GM12892 (cell line): ENCODE measurements at regions not wholly inside any gene's neighbourhood (a gene's known extent, or its start where the extent isn't known, plus 50 kb on each side); places are given as distances from the start of the nearest gene placed in this dataset.
"Not testable (repeated sequence)": the region's sequence is repeated elsewhere in the genome, so short reads cannot be mapped to it uniquely, and the experiment has no call there.

ENCODE experiments used
- DNase-seq: peaks from one replicate; pipeline ENCODE4 v3.0.0; 2011; ENCODE audit not compliant: insufficient read length
- FAIRE-seq: peaks from 2 replicates; lab custom pipeline; 2011; peaks lifted over from hg19 to GRCh38; lab: Jason Lieb, UNC
- POLR2A ChIP-seq: IDR thresholded peaks from 2 replicates; pipeline ENCODE4 v1.6.1; 2011; ENCODE audit warnings: low read depth, low read length, control low read depth
- POLR2AphosphoS5 ChIP-seq: IDR thresholded peaks from 2 replicates; pipeline ENCODE4 v1.6.1; 2011; ENCODE audit warnings: low read depth, low read length, control low read depth
- TAF1 ChIP-seq: IDR thresholded peaks from 2 replicates; pipeline ENCODE4 v1.6.1; 2011; ENCODE audit warnings: low read depth, mild to moderate bottlenecking, control low read depth, low read length, borderline replicate concordance

DNA sequence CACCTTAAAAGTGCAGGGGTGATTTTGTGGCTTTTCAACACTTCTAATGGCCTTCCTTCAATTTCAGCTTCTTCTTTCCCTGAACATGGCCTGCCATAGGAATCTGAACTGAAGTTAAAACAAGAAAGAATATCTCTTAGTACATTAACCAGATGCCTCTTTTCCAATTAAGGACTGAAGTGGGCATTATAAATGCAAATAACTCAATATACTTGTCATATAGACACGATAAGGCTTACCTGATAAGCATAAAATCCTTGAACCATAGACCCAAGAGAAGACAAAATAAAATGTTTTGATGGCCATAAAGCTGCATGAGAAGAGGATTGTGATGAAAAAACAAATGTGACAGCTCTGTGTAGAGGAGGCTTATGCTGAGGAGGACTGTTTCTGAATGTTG is 173.1 kb downstream of the MC4R start:
- DNase-seq (no peak), FAIRE-seq (peak; percentile 14)
- TF ChIP-seq POLR2AphosphoS5 (no peak), TAF1 (no peak), POLR2A (no peak)

DNA sequence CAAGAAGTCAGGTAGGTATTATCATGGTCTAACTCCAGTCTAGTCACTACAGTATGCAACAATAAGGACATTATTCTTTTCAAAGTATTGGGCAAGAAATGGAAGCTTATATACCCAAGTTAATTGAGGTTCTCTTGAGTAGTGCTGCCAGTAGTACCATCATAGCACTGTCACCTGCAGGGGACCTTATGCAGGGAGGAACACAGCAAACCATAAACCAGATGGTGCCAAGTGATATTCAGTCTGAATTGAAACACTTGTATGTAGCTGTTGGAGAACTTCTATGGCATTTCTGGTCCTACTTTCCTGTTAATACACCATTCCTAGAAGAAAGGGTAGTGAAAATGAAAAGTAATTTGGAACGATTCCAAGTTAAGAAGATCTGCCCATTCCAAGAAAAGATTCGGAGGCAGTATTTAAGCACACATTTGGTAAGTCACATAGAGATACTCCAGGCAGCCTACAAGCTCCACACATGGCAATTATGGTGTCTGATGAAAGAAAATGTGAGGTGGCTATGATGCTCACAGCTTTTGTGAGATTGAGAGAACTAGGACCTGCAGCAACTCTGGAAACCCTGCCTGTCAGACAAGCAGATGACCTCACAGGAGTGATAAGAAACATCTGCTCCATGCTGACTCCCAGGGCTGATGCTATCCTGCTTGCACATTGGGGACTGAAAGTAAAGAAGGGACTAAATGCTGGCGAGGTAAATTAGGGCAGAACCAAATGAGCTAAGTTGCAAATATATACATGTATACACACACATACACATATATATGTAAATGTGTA is 174.7 kb downstream of the MC4R start:
- DNase-seq = no peak
- FAIRE-seq = no peak
- TF ChIP-seq POLR2A (no peak), TAF1 (no peak), POLR2AphosphoS5 (no peak)

DNA sequence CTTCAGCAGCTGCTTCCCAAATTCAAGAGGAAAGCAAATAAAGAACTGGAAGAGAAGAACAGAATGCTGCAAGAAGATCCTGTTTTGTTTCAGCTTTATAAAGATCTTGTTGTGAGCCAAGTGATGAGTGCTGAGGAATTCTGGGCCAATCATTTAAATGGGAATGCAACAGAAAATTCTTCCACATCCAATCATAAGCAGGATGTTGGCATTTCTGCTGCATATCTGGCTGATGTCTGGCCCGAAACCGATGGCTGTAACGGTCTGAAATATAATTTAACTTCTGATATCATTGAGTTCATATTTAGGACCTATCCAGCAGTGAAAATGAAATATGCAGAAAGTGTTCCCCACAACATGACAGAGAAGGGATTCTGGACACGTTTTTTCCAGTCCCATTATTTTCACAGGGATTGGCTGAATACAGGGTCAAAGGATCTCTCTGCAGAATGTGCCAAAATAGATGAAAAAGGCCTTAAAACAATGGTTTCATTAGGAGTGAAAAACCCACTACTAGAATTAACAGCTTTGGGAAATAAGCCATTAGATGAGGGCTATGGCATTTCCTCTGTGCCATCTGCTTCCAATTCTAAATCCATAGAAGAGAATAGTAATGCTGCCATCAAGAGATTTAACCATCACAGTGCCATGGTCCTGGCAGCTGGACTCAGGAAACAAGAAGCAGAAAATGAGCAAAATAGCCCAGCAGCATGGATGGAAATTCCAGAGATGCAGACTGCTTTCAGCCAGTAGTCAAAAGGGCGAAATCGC is 175.6 kb downstream of the MC4R start:
- FAIRE-seq = no peak

DNA sequence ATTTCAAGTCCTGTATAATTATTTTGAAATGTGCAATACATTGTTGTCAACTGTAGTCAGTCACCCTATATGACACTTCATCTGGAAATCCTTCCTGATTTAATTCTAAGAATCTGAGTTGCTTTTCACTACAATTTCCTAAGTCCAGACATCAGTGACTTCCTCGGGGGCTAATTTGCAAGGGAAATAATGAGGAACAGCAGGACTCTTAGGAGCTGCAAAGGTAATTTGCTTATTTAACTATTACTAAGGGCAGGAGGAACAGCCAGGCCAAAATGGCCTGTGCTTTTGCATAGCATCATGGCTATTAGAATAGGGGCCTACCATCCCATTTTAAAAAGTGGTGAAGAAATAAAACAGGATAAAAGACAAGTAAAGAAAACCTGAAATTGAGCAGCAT is 178.8 kb downstream of the MC4R start:
- FAIRE-seq (no peak), DNase-seq (no peak)
- TF ChIP-seq POLR2AphosphoS5 (no peak), TAF1 (no peak), POLR2A (no peak)

More for the DNA sequence above, 175.6 kb downstream of the MC4R start:
- TF ChIP-seq TAF1 = no peak
- no peak for TF ChIP-seq POLR2AphosphoS5
- TF ChIP-seq POLR2A = no peak
- DNase-seq = no peak

DNA sequence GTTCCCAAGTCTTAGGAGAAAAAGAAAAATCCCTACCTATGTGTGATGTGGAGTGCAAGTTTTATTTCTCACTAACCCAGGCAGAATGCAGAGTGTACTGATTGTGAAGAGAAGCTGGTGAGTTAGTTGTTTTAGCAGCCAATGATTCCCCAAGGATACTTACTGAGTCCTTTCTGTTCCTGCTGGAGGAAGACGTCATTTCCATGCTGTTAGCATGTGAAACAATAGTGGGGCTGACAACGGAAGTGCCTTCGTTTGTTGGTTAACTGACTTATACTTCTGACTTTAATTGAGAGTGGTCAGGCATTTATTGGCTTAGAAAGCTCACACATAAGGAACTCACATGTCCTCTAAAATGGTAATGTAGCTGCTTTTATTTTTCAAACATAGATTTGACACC is 180.6 kb downstream of the MC4R start:
- TF ChIP-seq POLR2A (no peak), POLR2AphosphoS5 (no peak), TAF1 (no peak)
- no peak for DNase-seq
- FAIRE-seq = no peak

- DNase-seq (no peak), FAIRE-seq (no peak)
- no peak for TF ChIP-seq POLR2A
- TF ChIP-seq POLR2AphosphoS5 = no peak
- no peak for TF ChIP-seq TAF1
Measured at GRCh38 chr18:60189856-60190255, 182.7 kb downstream of the MC4R start.

- no peak for DNase-seq
- TF ChIP-seq TAF1 (no peak), POLR2A (no peak), POLR2AphosphoS5 (no peak)
- no peak for FAIRE-seq
Measured at GRCh38 chr18:60188958-60189357, 183.6 kb downstream of the MC4R start.

DNA sequence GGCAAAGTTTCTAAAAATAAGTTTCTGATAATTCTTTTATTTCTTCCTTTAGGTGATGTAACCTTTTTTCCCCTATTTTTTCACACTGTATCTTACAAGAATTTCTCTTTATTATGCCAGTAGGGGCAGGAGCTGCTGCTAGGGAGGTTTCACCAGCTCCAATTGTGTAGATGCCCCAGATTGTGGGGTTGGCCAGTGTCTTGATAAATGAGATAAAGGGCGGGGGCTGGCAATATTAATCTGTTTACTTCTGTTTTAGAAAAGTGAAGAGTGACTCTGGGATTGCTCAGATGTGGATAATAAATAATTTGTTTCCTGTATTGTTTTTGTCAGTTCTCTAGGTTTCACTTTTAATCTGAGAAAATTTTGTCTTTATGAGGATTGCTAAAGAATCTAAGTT is 190.4 kb downstream of the MC4R start:
- TF ChIP-seq POLR2AphosphoS5 (no peak), TAF1 (no peak), POLR2A (no peak)
- FAIRE-seq (no peak), DNase-seq (no peak)

- TF ChIP-seq POLR2AphosphoS5 (no peak), POLR2A (no peak), TAF1 (no peak)
- FAIRE-seq (no peak), DNase-seq (no peak)
Measured at GRCh38 chr18:60180671-60181070, 191.9 kb downstream of the MC4R start.

DNA sequence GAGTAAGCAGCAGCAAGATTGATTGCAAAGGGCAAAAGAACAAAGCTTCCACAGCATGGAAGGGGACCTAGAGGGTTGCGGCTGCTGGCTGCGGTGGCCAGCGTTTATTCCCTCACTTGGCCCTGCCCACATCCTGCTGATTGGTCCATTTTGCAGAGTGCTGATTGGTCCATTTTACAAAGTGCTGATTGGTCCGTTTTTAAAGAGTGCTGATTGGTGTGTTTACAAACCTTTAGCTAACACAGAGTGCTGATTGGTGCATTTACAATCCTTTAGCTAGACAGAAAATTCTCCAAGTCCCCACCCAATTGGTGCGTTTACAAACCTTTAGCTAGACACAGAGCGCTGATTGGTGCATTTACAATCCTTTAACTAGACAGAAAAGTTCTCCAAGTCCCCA is 194.4 kb downstream of the MC4R start:
- not testable (repeated sequence) for FAIRE-seq, DNase-seq

GRCh38 chr18:60176259-60176658 is 196.3 kb downstream of the MC4R start:
- DNase-seq (no peak), FAIRE-seq (no peak)
- no peak for TF ChIP-seq POLR2AphosphoS5
- TF ChIP-seq TAF1 = no peak
- TF ChIP-seq POLR2A = no peak

GRCh38 chr18:60174832-60175231 is 197.7 kb downstream of the MC4R start:
- FAIRE-seq = no peak
- TF ChIP-seq POLR2A (no peak), TAF1 (no peak), POLR2AphosphoS5 (no peak)
- DNase-seq = no peak
